ENCODE measurements at regions not wholly inside any gene's neighbourhood (a gene's known extent, or its start where the extent isn't known, plus 50 kb on each side); places are given as distances from the start of the nearest gene placed in this dataset.

DNA sequence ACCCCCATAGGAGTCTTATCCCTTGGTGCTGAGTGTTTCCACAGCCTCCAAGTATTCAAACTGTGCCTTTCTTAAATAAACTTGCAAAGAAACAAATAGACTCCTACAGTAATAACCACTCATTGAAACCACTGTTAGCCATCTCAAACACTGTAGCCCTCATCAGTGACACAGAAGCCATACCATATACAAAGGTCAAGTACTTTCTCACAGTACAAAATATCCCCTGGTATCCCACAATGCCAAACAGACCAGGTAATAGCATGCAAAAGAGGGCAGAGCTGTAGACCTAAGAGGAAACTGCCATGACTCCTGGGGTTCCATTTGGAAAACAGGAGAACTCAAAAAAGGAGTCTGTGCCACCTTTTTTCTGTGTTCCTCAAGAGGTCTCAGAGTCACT, 173.8 kb upstream of the PPP1R2C start:
- H3K9me3 ChIP-seq (ENCODE audit: insufficient read depth, low read length, severe bottlenecking) = peaks cover 7% of the 10 kb centered on the region
- H3K27me3 ChIP-seq (ENCODE audit: insufficient read depth, low read length, poor library complexity) = no peaks in the 10 kb centered on the region
- DNase-seq (no peak), ATAC-seq (ENCODE audit: insufficient read depth, low read depth) (no peak)
- H3K4me1 ChIP-seq (ENCODE audit: insufficient read depth, low read length) = peaks cover 71% of the 10 kb centered on the region
- 0 out of 2 replicates have a peak overlapping the region, but pooled peaks have one; percentile 8 for H2AFZ ChIP-seq (ENCODE audit: low read depth, low read length)
- no peaks in the 10 kb centered on the region for H4K20me1 ChIP-seq (ENCODE audit: insufficient read depth, low read length)
- H3K4me2 ChIP-seq (ENCODE audit: insufficient read depth, low read length) = no peak overlapping the region
- no peak for TF ChIP-seq EZH2 (IDR thresholded peaks at IDR 0.05; ENCODE audit: borderline replicate concordance, low read depth, low read length, severe bottlenecking)
- TF ChIP-seq, protein P1, sequence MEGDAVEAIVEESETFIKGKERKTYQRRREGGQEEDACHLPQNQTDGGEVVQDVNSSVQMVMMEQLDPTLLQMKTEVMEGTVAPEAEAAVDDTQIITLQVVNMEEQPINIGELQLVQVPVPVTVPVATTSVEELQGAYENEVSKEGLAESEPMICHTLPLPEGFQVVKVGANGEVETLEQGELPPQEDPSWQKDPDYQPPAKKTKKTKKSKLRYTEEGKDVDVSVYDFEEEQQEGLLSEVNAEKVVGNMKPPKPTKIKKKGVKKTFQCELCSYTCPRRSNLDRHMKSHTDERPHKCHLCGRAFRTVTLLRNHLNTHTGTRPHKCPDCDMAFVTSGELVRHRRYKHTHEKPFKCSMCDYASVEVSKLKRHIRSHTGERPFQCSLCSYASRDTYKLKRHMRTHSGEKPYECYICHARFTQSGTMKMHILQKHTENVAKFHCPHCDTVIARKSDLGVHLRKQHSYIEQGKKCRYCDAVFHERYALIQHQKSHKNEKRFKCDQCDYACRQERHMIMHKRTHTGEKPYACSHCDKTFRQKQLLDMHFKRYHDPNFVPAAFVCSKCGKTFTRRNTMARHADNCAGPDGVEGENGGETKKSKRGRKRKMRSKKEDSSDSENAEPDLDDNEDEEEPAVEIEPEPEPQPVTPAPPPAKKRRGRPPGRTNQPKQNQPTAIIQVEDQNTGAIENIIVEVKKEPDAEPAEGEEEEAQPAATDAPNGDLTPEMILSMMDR (IDR thresholded peaks at IDR 0.05; ENCODE audit: borderline replicate concordance, extremely low read depth, low read length, poor library complexity, severe bottlenecking) = no peak
- H3K79me2 ChIP-seq (ENCODE audit: insufficient read depth, low read length) = no peaks in the 10 kb centered on the region
- H3K27ac ChIP-seq (ENCODE audit: low read length) = peak overlapping the region; percentile 32; the same call in 1 of the 2 replicates
- H3K9ac ChIP-seq (ENCODE audit: low read depth, low read length) = no peak overlapping the region
- H3K4me3 ChIP-seq (ENCODE audit: low read depth in 1 of 2, low read length in 2 of 2) = no peak overlapping the region
- H3K36me3 ChIP-seq (ENCODE audit: insufficient read depth, low read length) = no peaks in the 10 kb centered on the region

DNA sequence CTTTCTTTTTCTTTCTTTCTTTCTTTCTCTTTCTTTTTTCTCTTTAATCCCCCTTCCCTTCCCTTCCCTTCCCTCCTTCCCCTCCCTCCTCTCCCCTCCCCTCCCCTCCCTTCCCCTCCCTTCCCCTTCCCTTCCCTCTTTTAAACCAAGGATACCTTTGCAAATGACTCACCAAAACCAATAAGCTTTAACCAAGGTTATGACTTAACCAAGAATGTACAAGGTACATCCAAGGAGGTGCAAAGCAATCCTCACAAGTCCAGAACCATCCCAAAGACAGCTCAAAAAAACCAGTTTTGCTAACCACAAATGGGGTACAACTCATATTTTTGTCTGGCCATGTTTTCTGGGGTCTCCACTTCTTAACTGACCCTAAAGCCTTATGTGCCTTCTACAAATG, 174.7 kb upstream of the PPP1R2C start:
- Histone ChIP-seq H3K27ac (ENCODE audit: low read length) (peak overlapping the region; percentile 32; the same call in 1 of the 2 replicates), H3K9me3 (ENCODE audit: insufficient read depth, low read length, severe bottlenecking) (peaks cover 7% of the 10 kb centered on the region), H3K9ac (ENCODE audit: low read depth, low read length) (no peak overlapping the region), H3K4me2 (ENCODE audit: insufficient read depth, low read length) (no peak overlapping the region), H2AFZ (ENCODE audit: low read depth, low read length) (no peak overlapping the region; the same call in 1 of the 2 replicates), H4K20me1 (ENCODE audit: insufficient read depth, low read length) (no peaks in the 10 kb centered on the region), H3K27me3 (ENCODE audit: insufficient read depth, low read length, poor library complexity) (no peaks in the 10 kb centered on the region), H3K36me3 (ENCODE audit: insufficient read depth, low read length) (no peaks in the 10 kb centered on the region), H3K4me3 (ENCODE audit: low read depth in 1 of 2, low read length in 2 of 2) (no peak overlapping the region), H3K4me1 (ENCODE audit: insufficient read depth, low read length) (peaks cover 62% of the 10 kb centered on the region), H3K79me2 (ENCODE audit: insufficient read depth, low read length) (no peaks in the 10 kb centered on the region)
- DNase-seq (no peak), ATAC-seq (ENCODE audit: insufficient read depth, low read depth) (no peak)
- no peak for TF ChIP-seq EZH2 (IDR thresholded peaks at IDR 0.05; ENCODE audit: borderline replicate concordance, low read depth, low read length, severe bottlenecking)
- TF ChIP-seq, protein P1 (IDR thresholded peaks at IDR 0.05; ENCODE audit: borderline replicate concordance, extremely low read depth, low read length, poor library complexity, severe bottlenecking) = no peak

DNA sequence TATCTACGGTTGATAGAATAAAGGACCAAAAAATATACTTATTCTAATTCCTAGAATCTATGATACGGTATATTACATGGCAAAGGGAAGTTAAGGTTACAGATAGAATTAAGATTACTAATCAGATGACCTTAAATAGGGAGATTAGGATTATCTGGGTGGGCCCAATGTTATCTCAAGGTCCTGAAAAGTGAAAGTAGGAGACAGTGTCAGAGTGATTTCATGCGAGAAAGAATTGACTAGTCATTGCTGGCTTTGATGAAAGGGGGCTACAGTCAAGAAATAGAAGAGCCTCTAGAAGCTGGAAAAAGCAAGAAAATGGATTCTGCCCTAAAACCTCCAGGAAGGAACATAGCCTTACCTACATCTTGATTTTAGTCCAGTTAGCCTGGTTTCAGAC, 176.9 kb upstream of the PPP1R2C start:
- no peaks in the 10 kb centered on the region for H4K20me1 ChIP-seq (ENCODE audit: insufficient read depth, low read length)
- H3K4me3 ChIP-seq (ENCODE audit: low read depth in 1 of 2, low read length in 2 of 2) = no peak overlapping the region
- ATAC-seq (ENCODE audit: insufficient read depth, low read depth) = no peak
- no peak for TF ChIP-seq EZH2 (IDR thresholded peaks at IDR 0.05; ENCODE audit: borderline replicate concordance, low read depth, low read length, severe bottlenecking)
- TF ChIP-seq, protein P1 (IDR thresholded peaks at IDR 0.05; ENCODE audit: borderline replicate concordance, extremely low read depth, low read length, poor library complexity, severe bottlenecking) = no peak
- H3K9me3 ChIP-seq (ENCODE audit: insufficient read depth, low read length, severe bottlenecking) = peaks cover 10% of the 10 kb centered on the region
- H3K27me3 ChIP-seq (ENCODE audit: insufficient read depth, low read length, poor library complexity) = no peaks in the 10 kb centered on the region
- H2AFZ ChIP-seq (ENCODE audit: low read depth, low read length) = no peak overlapping the region
- no peak overlapping the region; the same call in 1 of the 2 replicates for H3K27ac ChIP-seq (ENCODE audit: low read length)
- no peak for DNase-seq
- no peaks in the 10 kb centered on the region for H3K79me2 ChIP-seq (ENCODE audit: insufficient read depth, low read length)
- no peaks in the 10 kb centered on the region for H3K36me3 ChIP-seq (ENCODE audit: insufficient read depth, low read length)
- H3K4me1 ChIP-seq (ENCODE audit: insufficient read depth, low read length) = peaks cover 42% of the 10 kb centered on the region
- no peak overlapping the region for H3K9ac ChIP-seq (ENCODE audit: low read depth, low read length)
- no peak overlapping the region for H3K4me2 ChIP-seq (ENCODE audit: insufficient read depth, low read length)

DNA sequence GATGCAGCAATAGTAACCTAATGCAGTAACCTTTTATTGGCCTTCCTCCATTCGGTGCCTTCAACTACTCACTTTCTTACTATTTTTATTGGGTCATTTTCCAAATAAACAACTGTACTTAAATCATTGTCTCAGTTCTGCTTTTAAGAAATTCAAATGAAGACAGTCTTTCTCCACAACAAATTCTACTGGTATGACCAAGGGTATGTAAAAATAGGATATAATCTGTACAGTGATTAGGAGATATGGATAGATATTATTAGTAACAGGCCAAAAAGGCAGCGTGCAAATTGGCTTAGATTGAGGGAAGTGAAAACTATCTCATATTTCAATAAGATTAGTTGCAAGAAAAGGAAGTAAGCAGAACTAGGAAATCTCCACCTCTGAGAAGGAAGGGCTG, 177.4 kb upstream of the PPP1R2C start:
- no peak overlapping the region for H2AFZ ChIP-seq (ENCODE audit: low read depth, low read length)
- H3K4me1 ChIP-seq (ENCODE audit: insufficient read depth, low read length) = peaks cover 37% of the 10 kb centered on the region
- no peaks in the 10 kb centered on the region for H3K27me3 ChIP-seq (ENCODE audit: insufficient read depth, low read length, poor library complexity)
- ATAC-seq (ENCODE audit: insufficient read depth, low read depth) = no peak
- H3K4me2 ChIP-seq (ENCODE audit: insufficient read depth, low read length) = no peak overlapping the region
- H3K4me3 ChIP-seq (ENCODE audit: low read depth in 1 of 2, low read length in 2 of 2) = no peak overlapping the region
- no peaks in the 10 kb centered on the region for H3K36me3 ChIP-seq (ENCODE audit: insufficient read depth, low read length)
- no peak for TF ChIP-seq EZH2 (IDR thresholded peaks at IDR 0.05; ENCODE audit: borderline replicate concordance, low read depth, low read length, severe bottlenecking)
- TF ChIP-seq, protein P1 (IDR thresholded peaks at IDR 0.05; ENCODE audit: borderline replicate concordance, extremely low read depth, low read length, poor library complexity, severe bottlenecking) = no peak
- H3K9me3 ChIP-seq (ENCODE audit: insufficient read depth, low read length, severe bottlenecking) = peaks cover 15% of the 10 kb centered on the region
- no peak for DNase-seq
- H3K9ac ChIP-seq (ENCODE audit: low read depth, low read length) = no peak overlapping the region
- H3K27ac ChIP-seq (ENCODE audit: low read length) = no peak overlapping the region
- H4K20me1 ChIP-seq (ENCODE audit: insufficient read depth, low read length) = no peaks in the 10 kb centered on the region
- H3K79me2 ChIP-seq (ENCODE audit: insufficient read depth, low read length) = no peaks in the 10 kb centered on the region
